HG03565 (cell line): ENCODE measurements at regions not wholly inside any gene's neighbourhood (a gene's known extent, or its start where the extent isn't known, plus 50 kb on each side); places are given as distances from the start of the nearest gene placed in this dataset.

ENCODE experiments used
- ATAC-seq: cut with Tn5 transposase; IDR thresholded peaks from one replicate; pipeline ENCODE4 v1.9.1; 2021; ENCODE audit warnings: mild to moderate bottlenecking, moderate library complexity; ENCODE audit not compliant: unreplicated experiment

DNA sequence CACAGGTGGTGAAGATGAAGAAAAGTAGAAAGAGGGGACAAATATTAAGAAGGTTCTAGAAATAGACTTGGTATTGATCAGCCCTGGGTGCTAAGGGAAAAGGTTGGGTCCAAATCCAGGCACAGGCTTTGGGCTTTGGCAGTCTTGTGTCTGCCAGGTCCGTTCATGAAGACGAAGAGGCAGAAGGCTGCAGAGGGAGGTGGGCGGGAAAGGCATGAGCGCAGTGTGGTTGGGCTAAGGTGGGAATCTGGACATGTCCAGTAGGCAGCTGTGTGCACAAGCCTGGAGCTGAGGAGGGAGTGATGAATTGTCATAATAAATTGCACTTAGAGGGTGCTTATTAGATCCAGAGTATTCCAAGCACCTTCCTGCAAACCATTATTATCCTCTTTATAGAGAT, 105.7 kb upstream of the TEX51 start:
- ATAC-seq, result no peak

DNA sequence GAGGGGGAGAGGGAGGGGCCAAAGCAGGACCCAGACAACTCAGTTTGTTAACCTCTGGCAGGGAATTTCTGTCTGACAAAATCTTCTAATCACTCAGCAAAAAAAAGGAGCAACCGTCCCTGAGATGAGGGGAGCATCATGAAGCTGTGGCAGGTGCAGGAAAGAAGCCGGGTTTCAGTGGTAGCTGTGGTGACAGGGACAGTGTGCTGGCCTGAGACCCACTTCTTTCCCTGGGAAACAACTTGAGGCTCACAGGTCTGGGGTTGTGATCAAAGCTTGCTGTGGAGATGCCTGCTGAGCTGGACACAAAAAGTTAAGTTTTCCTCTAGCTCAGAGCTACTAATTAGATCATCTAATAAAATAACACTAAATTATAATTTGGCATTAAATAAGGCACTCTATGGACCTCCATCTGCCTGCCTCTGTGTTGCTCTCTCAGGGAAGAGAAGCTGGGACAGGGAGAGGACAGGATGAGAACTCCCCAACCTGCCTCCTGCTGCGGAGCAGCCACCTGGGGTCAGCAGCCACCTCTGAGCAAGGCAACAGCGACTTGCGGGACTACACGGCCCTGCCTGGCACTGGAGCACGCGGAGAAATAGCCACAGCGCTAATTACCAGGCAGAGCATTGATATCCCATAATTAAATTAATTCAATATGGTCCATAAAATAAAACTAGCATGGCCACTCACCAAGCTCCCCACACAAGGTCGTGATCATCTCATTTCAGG, 104.6 kb upstream of the TEX51 start:
- no peak for ATAC-seq

DNA sequence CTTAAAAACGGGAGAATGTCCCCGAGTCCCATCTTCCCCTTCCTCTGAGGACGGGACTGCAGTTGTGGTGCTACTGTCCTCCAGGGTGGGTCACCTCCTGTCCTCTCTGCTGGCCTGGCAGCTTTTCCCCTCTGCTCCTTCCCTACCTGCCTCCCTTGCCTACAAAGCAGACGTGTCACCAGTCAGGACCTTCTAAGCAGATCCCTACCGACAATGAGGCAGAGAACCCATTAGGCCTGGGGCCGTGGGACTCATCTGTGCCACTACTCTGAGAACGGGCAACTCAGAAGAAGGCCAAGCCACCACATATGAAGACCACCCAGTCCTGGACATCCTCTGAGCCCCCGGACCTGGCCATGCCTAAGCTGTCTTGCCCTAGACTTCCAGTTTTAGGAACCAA, 103.0 kb upstream of the TEX51 start:
- no peak for ATAC-seq

DNA sequence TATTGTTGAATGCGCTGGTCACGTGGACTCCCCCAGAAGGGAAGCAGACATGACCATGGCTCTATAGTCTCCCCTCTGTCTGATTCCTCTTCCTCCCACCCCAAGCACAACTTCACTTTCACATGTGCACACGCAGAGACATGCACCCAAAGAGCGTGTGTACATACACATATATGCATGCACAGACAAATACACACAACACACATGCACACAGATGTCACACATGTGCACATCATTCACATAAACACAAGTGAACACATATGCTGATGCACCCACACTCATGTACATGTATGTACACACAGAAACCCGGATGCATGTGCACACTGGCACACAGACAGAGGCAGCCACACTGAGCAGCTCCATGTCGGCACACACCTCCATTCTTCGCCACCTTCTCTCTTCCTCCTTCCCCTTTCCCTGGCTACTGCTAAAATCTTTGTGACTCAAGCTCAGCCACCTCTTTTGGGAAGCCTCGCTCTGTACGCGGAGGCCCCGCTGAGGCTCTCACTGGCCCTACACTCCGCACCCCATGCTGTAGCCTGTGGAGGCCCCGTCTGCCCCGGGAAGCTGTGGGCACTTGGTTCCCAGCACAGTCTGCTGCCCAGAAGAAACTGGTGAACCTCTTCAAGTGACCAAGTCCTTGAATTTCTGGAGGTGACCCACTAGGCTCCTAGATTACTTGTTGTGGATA, 101.6 kb upstream of the TEX51 start:
- no peak for ATAC-seq

DNA sequence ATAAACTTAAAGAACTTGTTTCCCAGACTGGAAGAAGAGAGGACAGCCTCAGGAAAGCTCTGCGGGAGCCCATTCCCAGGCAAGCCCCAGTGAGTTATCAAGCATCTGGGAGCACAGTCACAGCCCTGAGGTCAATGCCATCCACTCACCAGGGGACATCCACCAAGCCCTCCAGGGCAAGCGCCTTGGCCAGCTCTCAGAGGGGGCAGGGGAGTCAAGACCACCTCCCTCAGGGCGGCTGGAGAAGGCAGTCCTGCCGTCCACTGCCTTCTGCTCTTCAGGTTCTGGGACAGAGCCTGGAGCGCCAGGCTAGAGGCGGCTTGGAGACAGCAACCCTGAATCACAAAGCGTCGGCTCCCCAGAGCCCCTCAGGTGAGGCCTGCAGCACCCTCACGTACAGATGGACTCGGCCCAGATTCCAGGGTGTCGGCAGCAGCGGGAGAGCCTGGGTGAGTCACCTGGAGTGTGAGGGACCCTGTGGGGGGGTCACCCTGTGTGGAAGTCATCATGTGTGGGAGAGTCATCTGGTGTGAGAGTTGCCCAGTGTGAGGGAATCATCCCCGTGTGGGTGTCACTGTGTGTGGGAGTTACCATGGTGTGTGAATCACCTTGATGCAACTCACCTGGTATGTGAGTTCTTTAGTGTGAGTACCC, 100.9 kb upstream of the TEX51 start:
- no peak for ATAC-seq

DNA sequence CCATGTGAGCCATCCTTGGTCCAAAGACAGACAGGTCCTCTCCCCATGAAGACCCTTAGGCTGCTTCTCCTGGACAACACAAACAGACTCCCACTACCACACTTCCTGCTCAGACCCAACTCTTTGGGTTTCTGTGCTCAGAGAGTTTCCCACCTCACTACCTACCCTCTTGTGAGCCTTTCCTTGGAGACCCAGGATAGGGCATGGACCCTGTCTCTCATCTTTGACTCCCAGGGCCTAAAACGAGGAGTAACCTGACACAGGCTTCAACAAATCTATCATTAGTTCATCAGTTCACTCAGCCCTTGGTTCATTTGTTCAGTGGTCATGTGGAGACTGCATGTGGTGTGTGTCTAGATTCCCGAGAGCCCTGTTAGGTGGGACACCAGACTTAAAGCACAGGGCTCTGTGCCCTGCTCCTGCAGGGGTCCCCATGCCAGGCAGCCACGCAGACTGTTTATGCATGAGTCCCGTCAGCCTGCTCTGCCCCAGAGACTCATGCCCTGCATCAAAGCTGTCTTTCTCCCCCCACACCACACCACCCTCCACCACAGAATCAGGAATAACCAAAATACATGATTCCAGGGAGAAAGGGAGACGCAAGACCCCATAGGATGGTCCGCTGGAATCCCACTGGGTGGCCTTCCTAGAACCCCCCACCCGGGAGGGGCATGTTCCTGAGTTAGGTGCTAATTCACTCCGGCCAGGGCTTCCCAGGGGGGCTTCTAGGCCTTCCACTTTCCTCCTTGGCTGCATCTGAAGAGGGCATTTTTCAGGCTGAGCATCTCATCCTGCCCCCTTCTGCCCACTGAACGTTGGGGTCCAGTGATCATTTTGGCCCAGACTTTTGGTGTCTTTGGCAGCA, 100.2 kb upstream of the TEX51 start:
- no peak for ATAC-seq

DNA sequence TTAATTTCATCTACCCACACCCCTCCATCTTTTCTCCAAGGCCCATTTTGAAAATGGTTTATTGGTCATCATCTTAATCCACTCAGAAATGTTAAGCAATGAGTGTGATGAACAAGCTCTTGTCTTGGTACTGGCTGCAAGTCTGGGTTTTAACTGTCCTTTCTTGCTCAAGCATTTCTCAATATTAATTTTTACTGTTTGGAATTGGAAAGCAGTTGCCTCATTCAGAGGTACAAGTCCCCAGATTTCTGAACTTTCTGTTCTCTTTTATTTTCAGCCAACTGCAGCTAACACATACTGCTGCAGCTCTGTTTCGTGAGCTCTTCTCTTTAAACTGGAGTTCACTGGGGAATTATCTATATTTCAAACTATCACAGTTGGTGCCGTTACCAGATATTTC, 99.4 kb upstream of the TEX51 start:
- ATAC-seq, result no peak

DNA sequence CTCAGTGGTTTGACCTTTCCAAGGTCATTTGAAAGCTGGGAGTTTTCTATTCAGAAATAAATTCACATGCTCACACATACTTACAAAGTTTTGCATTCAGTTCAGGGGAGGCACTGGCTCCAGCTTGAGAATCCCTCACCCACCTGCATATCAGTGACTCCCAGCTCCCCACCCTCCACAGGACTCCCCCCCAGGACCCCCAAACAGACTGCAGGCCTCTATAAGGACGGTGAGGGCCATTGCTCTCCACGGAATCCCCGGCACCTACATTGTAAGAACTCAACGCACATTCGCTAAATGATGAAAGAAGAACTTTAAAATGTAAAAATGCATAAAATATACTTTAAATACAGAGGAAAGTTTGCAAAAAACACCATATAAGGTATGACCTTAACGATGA, 97.2 kb upstream of the TEX51 start:
- ATAC-seq, result no peak

DNA sequence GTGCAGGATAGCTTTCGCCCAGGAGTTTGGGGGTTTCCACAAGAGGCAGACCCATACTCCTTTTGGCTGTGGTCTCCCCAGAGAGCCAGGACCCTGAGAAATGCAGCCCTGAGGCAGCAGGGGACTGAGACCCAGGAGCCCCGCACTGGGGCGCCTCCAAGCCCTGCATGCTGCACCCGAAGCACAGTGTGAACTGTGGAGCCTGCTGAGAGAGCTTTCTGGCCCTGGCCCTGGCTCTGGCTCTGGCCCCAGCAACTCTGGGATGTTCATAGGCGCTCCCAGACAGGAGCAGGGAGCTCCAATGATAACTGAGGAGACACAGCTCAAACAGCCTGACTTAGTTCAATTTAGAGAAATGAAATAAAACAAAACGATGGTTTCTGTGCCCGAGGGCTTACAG, 96.4 kb upstream of the TEX51 start:
- ATAC-seq, result no peak

DNA sequence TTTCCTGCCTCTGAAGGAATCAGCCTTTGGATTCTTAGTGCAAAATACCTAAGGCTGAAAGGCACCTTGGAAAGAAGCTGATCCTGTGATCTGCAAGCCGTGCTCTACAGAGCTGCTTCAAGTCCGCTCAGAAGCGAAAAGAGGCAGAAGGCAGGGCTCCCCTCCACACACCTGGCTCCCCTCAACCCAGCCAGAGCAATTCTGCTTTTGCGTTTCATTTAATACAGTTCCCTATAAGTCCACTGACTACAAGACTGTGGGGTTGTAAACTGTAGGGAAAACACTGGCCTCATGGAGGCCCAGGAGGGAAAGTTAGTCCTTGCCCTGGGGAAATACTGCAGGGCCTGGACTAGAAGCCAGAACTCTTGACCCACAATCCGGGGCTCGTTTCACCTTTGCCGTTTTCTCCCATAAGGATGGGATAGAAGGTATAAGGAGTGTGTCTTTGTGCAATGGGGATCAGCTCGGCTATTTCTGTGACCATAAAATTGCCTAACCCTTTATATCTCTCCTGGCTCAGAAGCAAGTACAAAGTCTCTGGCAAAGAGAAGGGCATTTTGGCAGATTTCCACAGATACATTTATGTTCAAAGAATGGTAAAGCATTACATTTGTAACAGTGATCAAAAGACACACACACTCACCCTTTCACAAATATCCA, 95.8 kb upstream of the TEX51 start:
- ATAC-seq, result no peak

DNA sequence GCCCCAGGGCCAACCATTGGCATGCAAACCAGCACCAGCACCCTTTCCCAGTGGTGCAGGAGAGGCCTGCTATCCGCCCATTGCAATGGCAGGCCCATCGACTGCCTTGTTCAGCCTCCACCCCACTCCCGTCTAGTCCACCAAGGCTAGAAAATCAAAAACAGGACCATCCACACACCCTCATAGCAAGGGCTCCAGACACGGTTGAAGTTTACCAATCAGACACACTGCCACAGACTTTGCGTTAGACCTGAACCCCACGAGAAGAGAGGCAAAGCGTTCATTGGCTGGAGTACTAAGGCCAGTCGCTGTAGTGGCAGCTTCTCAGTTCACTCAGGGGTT, 95.3 kb upstream of the TEX51 start:
- no peak for ATAC-seq

DNA sequence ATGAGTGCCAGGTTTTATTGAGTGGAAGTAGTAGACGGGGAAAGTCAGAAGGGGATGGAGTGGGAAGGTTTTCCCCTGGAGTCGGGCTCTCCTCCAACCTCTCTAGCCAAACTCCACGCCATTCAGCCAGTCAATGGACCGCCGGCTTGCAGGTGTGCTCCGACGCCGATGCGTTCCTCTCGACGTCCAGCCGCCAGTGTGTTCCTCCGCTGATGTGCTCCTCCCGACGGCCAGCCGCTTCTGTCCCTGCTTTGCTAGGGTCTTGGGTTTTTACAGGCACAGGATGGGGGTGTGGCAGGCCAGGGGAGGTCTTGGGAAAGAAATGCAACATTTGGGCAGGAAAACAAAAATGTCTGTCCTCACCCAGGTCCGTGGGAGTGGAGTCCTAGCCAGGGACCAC, 94.3 kb upstream of the TEX51 start:
- ATAC-seq, result no peak

DNA sequence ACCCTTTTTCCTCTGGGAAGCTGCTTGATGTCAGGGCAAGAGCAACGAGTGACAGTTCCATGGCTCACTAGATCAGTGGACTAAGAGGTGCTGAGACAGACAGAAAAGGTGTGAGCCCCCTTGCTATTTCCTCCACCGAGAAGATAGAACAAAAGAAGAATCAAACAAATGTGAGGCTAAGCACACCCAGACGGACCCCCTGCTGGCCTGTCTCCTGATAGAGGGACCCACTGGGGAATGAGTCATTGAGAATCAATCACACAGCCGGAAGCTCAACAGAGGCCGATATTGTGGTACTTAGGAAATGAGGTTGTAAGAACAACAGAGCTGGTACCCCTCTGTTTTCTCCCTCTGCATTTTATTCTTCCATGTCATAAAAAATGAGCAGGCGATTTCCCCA, 89.8 kb upstream of the TEX51 start:
- no peak for ATAC-seq

DNA sequence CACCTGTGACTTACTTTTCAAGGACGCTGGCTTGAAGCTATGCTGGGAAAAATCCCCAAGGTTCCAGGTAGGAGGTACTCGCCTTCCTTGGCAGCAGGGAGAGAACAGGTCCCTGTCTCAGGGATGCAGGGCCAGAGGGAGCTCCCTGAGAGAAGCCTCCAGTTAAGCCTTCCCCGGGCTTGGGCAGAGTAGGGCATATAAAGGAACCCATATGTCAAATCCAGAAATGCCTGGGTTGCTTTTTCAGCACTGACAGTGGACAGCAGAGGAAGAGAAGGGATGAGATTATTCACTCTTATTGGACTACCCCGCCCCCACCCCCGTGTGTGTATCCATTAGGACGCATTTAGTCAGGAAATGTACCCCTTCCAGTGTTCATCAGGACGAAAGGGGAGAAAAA, 89.3 kb upstream of the TEX51 start:
- ATAC-seq, result no peak

DNA sequence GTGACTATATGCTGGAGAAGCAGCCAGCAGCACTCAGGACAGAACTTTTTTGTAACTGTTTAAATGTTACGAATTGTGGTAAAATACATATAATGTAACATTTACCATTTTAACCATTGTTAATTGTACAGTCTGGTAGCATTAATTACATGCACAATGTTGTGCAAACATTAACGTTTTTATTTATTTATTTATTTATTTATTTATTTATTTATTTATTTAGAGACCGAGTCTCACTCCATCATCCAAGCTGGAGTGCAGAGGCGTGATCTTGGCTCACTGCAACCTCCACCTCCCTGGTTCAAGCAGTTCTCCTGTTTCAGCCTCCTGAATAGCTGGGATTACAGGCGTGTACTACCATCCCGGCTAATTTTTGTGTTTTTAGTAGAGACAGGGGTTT, 88.7 kb upstream of the TEX51 start:
- no peak for ATAC-seq

DNA sequence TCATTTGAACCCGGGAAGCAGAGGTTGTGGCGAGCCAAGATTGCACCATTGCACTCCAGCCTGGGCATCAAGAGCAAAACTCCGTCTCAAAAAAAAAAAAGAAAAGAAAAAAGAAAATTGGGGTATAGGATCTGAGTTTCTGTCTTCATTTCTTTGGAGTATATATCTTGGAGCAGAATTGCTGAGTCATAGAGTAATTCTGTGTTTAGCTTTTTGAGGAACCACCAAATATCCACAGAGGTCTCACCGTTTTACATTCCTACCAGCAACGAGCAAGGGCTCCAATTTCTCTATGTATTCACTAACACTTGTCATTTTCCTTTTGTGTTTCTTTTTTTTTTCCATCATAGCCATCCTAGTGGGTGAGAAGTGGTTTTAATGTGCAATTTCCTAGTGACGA, 87.6 kb upstream of the TEX51 start:
- no peak for ATAC-seq

DNA sequence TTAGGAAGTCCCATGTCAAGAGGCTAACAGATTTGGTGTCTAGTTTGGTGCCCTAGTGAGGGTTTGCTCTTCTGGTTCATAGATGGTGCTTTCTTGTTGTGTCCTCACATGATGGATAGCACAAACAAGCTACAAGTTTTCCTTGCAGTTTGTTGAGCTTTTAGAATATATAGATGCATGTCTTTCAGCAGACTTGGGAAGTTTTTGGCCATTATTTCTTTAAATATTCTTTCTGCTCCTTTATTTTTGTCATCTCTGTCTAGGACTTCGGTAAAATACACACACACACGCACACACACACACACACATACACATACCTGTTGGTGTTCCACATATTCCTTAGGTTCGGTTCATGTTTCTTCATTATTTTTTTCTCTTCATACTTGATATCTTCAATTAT, 81.5 kb upstream of the TEX51 start:
- no peak for ATAC-seq

DNA sequence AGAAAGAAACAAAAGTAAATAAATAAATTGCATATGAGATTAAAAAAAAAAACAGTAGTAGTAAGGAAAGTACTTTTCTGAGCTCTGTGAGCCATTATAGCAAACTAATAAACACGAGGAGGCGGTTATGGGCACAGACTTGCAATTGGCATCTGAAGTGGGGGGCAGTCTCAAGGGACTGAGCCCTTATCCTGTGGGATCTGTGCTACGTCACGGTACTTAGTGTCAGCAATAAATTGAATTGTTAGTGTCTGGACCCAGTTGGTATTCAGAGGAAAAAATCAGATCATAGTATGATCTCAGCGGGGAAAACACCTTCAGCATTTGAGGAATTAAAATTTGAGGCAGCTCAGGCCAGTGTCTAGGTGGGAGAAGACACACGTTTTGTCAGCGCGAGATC, 76.6 kb upstream of the TEX51 start:
- no peak for ATAC-seq

DNA sequence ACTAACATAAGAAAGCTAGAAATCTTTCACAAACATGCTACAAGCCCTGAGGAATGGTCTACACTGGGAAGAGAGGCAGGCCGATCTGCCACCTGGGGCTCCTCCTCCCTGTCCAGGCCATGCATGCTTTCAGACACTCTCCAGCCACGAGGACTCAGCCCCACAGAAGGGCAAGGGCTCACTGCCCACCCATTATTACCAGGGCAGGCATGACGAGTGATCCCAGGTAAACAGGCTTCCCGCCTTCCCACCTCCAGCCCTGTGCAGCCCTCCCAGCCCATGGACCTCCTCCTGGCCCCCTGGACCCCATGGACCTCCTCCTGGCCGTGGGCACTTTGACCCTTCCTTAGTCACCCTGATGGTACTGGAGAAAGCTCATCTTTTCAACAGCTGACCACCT, 75.8 kb upstream of the TEX51 start:
- no peak for ATAC-seq

DNA sequence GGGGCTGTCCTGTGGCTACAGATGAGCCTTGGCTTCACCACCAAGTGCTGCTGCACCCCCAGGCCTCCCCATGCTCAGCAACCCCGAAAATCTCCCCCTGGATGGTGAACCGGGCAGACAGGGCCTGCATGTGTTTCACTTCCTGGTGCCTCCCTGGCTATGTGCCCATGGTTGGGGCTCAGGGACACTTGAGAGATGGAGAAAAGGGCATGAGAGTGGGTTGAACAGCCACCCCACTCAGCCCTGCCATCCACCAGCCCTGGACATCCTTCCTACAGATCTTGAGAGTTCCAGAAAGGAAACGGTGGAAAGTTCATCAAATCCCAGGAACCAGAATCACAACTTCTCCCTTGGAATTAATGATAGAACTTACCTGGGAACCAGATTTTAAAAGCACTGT, 74.7 kb upstream of the TEX51 start:
- ATAC-seq, result no peak

DNA sequence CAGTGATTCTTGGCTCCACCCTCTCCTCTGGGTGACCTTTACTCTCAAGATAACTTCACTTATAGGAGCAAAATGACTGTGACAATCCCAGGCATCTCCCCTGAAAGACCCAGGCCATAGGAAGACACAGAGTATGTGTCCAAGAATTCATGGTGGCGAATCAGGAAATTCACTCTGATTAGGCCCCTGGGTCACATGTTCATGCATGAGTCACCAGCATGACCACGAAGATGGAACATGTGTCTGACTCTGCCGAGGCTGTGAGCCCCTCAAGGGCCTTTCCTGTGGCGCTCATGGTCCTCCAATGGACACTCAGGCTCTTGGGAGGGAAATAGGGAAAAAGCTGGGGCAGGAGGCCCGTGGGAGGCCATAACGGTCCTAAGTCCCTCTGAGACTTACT, 74.0 kb upstream of the TEX51 start:
- no peak for ATAC-seq
